Small intestine (tissue), 7 donors: ENCODE measurements at regions not wholly inside any gene's neighbourhood (a gene's known extent, or its start where the extent isn't known, plus 50 kb on each side); places are given as distances from the start of the nearest gene placed in this dataset.
"Not testable (repeated sequence)": the region's sequence is repeated elsewhere in the genome, so short reads cannot be mapped to it uniquely, and the experiment has no call there.

ENCODE experiments used
- DNase-seq, 2 donors: peaks; one replicate each; pipeline versions ENCODE4 v3.0.0 to v3.0.0-alpha.2; 2013
- FAIRE-seq: peaks from 2 replicates; lab custom pipeline; 2012; peaks lifted over from hg19 to GRCh38; lab: Jason Lieb, UNC
- H3K27ac ChIP-seq, 3 donors: one replicate each; pipeline ENCODE4 v1.5.1; 2013; ENCODE audit warnings: low read length in 2 of 3, mild to moderate bottlenecking in 2 of 3, control low read depth in 1 of 3, inconsistent platforms in 1 of 3, low read depth in 1 of 3, moderate library complexity in 1 of 3
- H3K27me3 ChIP-seq, 3 donors: one replicate each; pipeline ENCODE4 v1.6.1; 2013; ENCODE audit warnings: low read length in 3 of 3, inconsistent platforms in 1 of 3; ENCODE audit not compliant: control insufficient read depth in 3 of 3, insufficient read depth in 3 of 3
- H3K36me3 ChIP-seq, 3 donors: one replicate each; pipeline ENCODE4 v1.6.1; 2013; ENCODE audit warnings: low read length in 3 of 3, inconsistent platforms in 1 of 3, low read depth in 1 of 3, mild to moderate bottlenecking in 1 of 3, moderate library complexity in 1 of 3; ENCODE audit not compliant: control insufficient read depth in 3 of 3, insufficient read depth in 2 of 3
- H3K4me1 ChIP-seq, 3 donors: one replicate each; pipeline ENCODE4 v1.6.1; 2013; ENCODE audit warnings: low read length in 2 of 3, inconsistent platforms in 1 of 3, low read depth in 1 of 3, mild to moderate bottlenecking in 1 of 3, moderate library complexity in 1 of 3; ENCODE audit not compliant: control insufficient read depth in 3 of 3, insufficient read depth in 2 of 3
- H3K4me3 ChIP-seq, 3 donors: one replicate each; pipeline ENCODE4 v1.5.1; 2013; ENCODE audit warnings: low read length in 3 of 3, control low read depth in 1 of 3, inconsistent platforms in 1 of 3, low read depth in 1 of 3, mild to moderate bottlenecking in 1 of 3, moderate library complexity in 1 of 3
- H3K9me3 ChIP-seq, 2 donors: one replicate each; pipeline ENCODE4 v1.6.1; 2013; ENCODE audit warnings: low read depth in 1 of 2, low read length in 1 of 2; ENCODE audit not compliant: control insufficient read depth in 2 of 2, insufficient read depth in 1 of 2
- WGBS, 3 donors: extraction: QIAGEN DNeasy Blood & Tissue Kit; methylation state at CpG; one replicate each; pipeline ENCODE4 v1.1.7; 2013; 5-methylcytosine and 5-hydroxymethylcytosine counted together
- donor health status: healthy with polysubstance abuse.
- donor health status: control.
- donor health status: control.
- donor health status: Bipolar disorder and iron deficiency.
- donor health status: healthy.

DNA sequence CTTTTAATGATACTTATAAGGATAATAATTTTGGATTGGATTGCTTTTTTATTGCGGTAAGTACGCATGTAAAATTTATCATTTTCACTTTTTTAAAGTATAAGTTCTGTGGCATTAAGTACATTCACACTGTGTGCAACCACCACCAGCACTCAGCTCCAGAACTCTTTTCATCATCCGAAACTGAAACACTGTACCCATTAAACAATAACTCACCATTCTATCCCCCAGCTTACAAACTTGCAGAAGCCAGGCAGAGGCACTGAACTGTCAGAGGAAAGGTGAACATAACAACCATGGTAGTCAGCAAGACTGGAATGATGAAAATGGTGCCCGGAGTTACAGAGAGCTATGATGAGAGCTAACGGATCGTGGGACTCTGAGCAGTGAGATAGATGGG lies 465.9 kb downstream of the ADCYAP1 start:
- Histone ChIP-seq H3K4me1 (no peaks in the 10 kb centered on the region), H3K9me3 (no peaks in the 10 kb centered on the region), H3K36me3 (no peaks in the 10 kb centered on the region), H3K27me3 (no peaks in the 10 kb centered on the region), H3K4me3 (no peak overlapping the region), H3K27ac (no peak overlapping the region)
- DNase-seq (no peak), FAIRE-seq (no peak)
- 93 to 95% (median 94%) methylated on average over 6 of the region's 6 CpGs for WGBS, 3 donors

DNA sequence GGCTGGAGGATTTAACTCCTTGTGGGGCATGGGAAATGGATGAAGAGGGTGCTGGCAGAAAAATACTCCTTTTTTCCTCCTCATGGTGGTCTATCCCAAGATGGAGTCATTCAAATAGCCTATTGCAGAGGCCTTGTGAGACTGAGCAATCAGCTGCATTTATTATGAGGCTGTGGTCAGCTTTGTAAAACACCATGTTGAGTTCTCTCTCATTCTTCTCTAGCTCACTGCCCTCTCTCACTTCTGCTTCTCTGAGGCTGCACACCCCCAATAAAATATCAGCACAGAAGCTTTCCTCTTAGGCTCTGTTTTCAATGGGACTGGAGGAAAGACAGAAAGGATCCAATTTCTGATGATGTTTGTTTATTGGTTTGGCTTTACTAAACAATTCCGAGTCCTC lies 467.1 kb downstream of the ADCYAP1 start:
- Histone ChIP-seq H3K27me3 (no peaks in the 10 kb centered on the region), H3K4me1 (no peaks in the 10 kb centered on the region), H3K36me3 (no peaks in the 10 kb centered on the region), H3K27ac (no peak overlapping the region), H3K9me3 (no peaks in the 10 kb centered on the region), H3K4me3 (no peak overlapping the region)
- FAIRE-seq (no peak), DNase-seq (no peak)
- WGBS, 3 donors, result 70 to 79% (median 73%) methylated on average over 1 of the region's 1 CpG

DNA sequence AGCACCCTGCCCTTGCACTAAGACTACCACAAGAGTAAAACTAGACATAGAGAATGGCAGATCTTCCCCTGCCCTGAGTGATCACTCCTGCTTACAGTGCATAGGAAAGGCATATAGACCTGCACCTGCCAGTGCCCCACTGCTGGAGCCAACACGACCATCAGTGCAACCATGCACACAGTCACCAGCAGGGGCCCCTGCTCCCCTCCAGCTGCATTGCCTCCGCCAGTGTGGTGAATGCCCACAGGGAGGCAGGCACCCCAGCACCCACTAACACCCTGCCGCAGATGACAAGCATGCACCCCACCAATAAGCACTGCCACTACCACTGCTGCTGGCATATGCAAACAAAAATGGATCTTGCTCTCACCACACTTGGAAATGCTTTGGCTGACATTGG lies 478.8 kb downstream of the ADCYAP1 start:
- peaks cover 0 to 15% of the 10 kb centered on the region in 2 donors for H3K9me3 ChIP-seq
- 75 to 93% (median 82%) methylated on average over 3 of the region's 3 CpGs for WGBS, 3 donors
- no peaks in the 10 kb centered on the region for H3K36me3 ChIP-seq
- DNase-seq, result no peak
- FAIRE-seq, result no peak
- H3K4me3 ChIP-seq, result no peak overlapping the region
- no peaks in the 10 kb centered on the region for H3K27me3 ChIP-seq
- no peak overlapping the region for H3K27ac ChIP-seq
- no peaks in the 10 kb centered on the region for H3K4me1 ChIP-seq

DNA sequence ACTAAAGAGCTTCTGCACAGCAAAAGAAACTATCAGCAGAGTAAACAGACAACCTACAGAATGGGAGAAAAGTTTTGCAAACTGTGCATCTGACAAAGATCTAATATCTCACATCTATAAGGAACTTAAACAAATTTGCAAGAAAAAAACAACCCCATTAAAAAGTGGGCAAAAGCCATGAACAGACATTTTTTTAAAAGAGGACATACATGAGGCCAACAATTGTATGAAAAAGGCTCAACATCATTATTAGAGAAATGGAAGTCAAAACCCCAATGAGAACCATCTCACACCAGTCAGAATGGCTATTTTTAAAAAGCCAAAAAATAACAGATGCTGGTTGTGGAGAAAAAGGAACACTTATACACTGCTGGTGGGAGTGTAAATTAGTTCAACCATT lies 483.8 kb downstream of the ADCYAP1 start:
- H3K36me3 ChIP-seq, H3K4me1 ChIP-seq, H3K4me3 ChIP-seq, H3K27ac ChIP-seq, H3K9me3 ChIP-seq, FAIRE-seq, H3K27me3 ChIP-seq, DNase-seq: not testable (repeated sequence)

DNA sequence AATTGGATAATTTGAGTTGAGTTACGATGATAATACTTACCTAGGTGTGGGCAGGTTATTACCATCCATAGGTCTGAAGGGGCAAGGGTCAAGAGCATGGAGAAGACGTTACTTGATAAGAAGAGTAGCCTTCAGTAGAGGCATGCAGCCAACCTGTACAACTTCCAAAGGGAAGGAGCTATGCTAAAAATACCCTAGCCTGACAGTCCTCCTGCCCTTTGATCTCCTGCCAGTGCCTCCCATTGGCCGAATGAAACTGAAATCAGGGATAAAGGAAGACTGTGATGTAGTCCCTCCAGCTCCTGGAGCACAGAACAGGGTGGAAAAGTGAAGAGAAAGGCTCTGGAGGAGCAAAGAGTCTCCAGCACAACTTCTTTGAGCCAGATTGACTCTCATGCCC lies 487.4 kb downstream of the ADCYAP1 start:
- no peaks in the 10 kb centered on the region for H3K4me1 ChIP-seq
- WGBS, 3 donors, result 15 to 46% (median 24%) methylated on average over 3 of the region's 3 CpGs
- no peak overlapping the region for H3K27ac ChIP-seq
- no peaks in the 10 kb centered on the region for H3K27me3 ChIP-seq
- H3K9me3 ChIP-seq, result peaks cover 0 to 2% of the 10 kb centered on the region in 2 donors
- H3K36me3 ChIP-seq, result no peaks in the 10 kb centered on the region
- DNase-seq (no peak), FAIRE-seq (no peak)
- H3K4me3 ChIP-seq, result no peak overlapping the region

DNA sequence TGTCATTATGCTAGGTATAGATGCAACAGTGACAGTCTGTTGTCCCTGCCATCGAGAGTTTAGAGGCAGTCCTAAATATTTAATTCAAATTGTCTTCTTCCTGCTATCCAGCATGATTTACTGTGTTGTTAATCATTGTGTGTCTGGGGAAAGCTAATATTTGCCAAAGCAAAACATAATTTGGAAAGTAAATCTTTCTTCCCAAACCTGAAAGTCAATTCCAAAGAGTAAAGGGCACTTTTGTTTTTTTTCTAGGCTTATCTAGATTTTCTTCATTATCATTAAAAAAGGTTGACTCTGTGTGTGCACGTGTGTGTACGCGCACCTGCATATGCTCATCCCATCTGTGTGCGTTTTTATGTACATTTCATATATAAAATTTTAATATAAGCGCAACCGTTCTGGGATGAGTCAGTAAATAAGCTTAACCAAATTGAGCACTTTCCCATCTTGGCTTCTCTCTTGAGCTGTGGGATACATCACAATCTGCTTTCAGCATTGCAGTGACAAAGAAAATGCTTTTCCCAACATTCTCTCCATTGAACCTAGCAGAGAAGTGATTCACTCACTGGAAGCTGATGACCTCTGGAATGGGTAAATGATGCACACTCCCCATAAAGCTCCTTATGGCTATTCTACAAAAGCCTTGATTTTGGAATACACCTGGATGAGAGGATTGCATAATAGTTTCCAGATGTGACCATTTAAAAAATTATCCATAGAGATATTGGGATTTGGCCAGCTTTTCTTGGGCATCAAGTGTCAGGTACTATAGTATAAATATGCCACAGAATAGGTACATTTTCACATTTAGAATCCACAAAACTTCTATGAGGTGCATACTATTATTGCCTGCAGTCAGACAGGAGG lies 488.4 kb downstream of the ADCYAP1 start:
- Histone ChIP-seq H3K27ac (no peak overlapping the region), H3K36me3 (no peaks in the 10 kb centered on the region), H3K27me3 (no peaks in the 10 kb centered on the region), H3K4me3 (no peak overlapping the region), H3K4me1 (no peaks in the 10 kb centered on the region), H3K9me3 (peaks cover 0 to 2% of the 10 kb centered on the region in 2 donors)
- no peak for DNase-seq
- 47 to 68% (median 51%) methylated on average over 7 of the region's 7 CpGs for WGBS, 3 donors
- no peak for FAIRE-seq

DNA sequence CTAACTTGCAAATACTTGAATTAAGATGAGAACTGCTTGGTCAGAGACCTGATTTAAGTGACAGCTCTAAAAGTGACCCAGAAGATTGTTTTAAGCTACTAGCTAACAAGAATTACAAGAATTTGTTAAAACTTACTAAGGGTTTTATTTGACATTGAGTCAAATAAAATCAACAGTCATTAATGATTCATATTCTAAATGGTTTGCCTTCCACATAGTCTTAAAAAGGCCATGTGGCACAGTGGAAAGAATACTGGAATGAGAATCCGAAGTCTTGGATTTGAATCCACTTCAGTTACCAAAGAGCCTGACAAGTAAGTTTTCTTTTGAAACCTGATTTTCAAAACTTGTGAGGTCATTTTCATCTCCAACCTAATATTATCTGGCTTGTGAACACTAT lies 489.3 kb downstream of the ADCYAP1 start:
- FAIRE-seq (no peak), DNase-seq (no peak)

DNA sequence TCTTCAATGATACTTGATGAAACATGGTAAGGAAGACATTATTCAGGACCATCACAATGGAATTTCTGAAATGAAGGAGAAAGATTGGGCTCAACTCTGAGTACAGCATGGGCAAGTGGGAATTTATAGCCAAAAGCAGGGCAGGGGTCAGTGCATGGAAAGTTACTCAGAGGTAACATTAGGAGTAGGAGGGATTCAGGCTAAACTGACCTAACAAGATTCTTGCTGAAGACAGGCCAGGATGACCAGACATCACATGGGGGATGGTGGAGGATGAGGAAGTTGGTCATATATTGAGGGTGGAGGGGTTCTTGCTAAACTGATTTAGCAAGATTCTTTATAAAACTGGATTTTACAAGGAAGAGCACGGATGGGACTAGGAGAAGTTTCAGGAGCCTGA lies 489.8 kb downstream of the ADCYAP1 start:
- no peak for DNase-seq
- 69 to 82% (median 81%) methylated on average over 1 of the region's 1 CpG for WGBS, 3 donors
- no peak overlapping the region for H3K27ac ChIP-seq

More for the DNA sequence above, 489.3 kb downstream of the ADCYAP1 start:
- 77 to 88% (median 85%) methylated on average over 1 of the region's 1 CpG for WGBS, 3 donors
- H3K9me3 ChIP-seq, result peaks cover 0 to 2% of the 10 kb centered on the region in 2 donors
- H3K4me3 ChIP-seq, result no peak overlapping the region
- no peaks in the 10 kb centered on the region for H3K4me1 ChIP-seq
- H3K27ac ChIP-seq, result no peak overlapping the region
- no peaks in the 10 kb centered on the region for H3K27me3 ChIP-seq
- H3K36me3 ChIP-seq, result no peaks in the 10 kb centered on the region

DNA sequence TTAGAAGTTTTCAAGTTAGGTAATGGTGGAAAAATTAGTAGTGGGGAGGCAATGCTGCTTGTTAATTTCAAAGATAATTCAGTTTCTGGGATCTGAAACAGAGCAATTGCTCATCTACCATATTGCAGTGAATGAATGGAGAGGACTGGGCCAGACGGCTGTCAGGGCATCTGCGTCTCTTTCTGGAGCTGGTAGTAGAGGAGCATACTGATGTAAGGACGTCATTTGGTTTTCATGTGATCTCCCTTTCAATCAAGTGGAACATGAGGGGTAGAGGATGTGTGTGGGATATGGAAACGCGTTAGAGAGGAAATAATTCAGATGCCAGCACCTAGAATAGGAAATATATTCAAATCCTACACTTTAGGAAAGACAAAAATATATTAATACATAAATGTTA lies 490.3 kb downstream of the ADCYAP1 start:
- Histone ChIP-seq H3K36me3 (no peaks in the 10 kb centered on the region), H3K9me3 (peaks cover 0 to 2% of the 10 kb centered on the region in 2 donors), H3K4me3 (no peak overlapping the region), H3K4me1 (no peaks in the 10 kb centered on the region), H3K27ac (no peak overlapping the region), H3K27me3 (no peaks in the 10 kb centered on the region)
- FAIRE-seq (no peak), DNase-seq (no peak)
- WGBS, 3 donors, result 83 to 87% (median 84%) methylated on average over 5 of the region's 5 CpGs

More for the DNA sequence above, 489.8 kb downstream of the ADCYAP1 start:
- H3K4me1 ChIP-seq, result no peaks in the 10 kb centered on the region
- no peak for FAIRE-seq
- H3K4me3 ChIP-seq, result no peak overlapping the region
- H3K9me3 ChIP-seq, result peaks cover 0 to 2% of the 10 kb centered on the region in 2 donors
- H3K27me3 ChIP-seq, result no peaks in the 10 kb centered on the region
- H3K36me3 ChIP-seq, result no peaks in the 10 kb centered on the region
